Fibroblast of lung (primary cell): ENCODE measurements at regions not wholly inside any gene's neighbourhood (a gene's known extent, or its start where the extent isn't known, plus 50 kb on each side); places are given as distances from the start of the nearest gene placed in this dataset.

Experiments
- EZH2 ChIP-seq: IDR thresholded peaks from 2 replicates; pipeline ENCODE4 v1.5.1; 2012; ENCODE audit warnings: low read length, control low read depth, mild to moderate bottlenecking; ENCODE audit errors: missing control alignments
- TF ChIP-seq, protein P1 (sequence below), 2 donors: IDR thresholded peaks in 1 of 2; conservative IDR thresholded peaks in 1 of 2; 1 replicate in 1 of 2; 2 replicates in 1 of 2; pipeline ENCODE4 v1.5.1; 2011 to 2012; ENCODE audit warnings: low read length in 2 of 2, control low read depth in 1 of 2, inconsistent platforms in 1 of 2, low read depth in 1 of 2, mild to moderate bottlenecking in 1 of 2

DNA sequence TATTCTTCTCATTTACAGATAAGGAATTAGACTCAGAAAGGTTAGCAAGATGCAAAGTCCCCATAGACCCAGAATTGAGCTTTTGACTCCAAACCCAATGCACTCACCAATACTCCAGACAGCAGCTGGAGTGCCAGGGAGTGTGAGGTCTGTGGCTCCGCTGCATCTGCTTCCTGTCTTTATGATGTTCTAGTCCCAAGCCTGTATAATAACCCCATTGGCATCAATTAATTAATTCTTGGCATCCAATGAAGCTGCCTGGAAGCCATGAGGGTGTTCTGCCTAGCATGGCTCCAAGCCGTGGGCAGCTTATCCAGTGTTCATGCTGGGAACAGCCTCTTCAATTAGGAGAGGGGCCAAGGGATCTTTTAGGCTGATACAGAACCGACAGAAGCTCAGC lies 188.7 kb downstream of the GIPC2 start:
- TF ChIP-seq, protein P1, sequence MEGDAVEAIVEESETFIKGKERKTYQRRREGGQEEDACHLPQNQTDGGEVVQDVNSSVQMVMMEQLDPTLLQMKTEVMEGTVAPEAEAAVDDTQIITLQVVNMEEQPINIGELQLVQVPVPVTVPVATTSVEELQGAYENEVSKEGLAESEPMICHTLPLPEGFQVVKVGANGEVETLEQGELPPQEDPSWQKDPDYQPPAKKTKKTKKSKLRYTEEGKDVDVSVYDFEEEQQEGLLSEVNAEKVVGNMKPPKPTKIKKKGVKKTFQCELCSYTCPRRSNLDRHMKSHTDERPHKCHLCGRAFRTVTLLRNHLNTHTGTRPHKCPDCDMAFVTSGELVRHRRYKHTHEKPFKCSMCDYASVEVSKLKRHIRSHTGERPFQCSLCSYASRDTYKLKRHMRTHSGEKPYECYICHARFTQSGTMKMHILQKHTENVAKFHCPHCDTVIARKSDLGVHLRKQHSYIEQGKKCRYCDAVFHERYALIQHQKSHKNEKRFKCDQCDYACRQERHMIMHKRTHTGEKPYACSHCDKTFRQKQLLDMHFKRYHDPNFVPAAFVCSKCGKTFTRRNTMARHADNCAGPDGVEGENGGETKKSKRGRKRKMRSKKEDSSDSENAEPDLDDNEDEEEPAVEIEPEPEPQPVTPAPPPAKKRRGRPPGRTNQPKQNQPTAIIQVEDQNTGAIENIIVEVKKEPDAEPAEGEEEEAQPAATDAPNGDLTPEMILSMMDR (conservative IDR thresholded peaks at IDR 0.05 in 1 of 2, IDR thresholded peaks at IDR 0.05 in 1 of 2; ENCODE audit: low read depth in 1 of 2, low read length in 2 of 2), result no peak
- TF ChIP-seq EZH2, result no peak
